ENCODE measurements at regions not wholly inside any gene's neighbourhood (a gene's known extent, or its start where the extent isn't known, plus 50 kb on each side); places are given as distances from the start of the nearest gene placed in this dataset.

GRCh38 chr14:56745097-56745496, 65.2 kb downstream of the OTX2 start:
- no peak for DNase-seq

- DNase-seq = peak in 1 of 2 experiments; percentile 19
Measured at GRCh38 chr14:56744016-56744415, 66.3 kb downstream of the OTX2 start.

- DNase-seq = no peak
Measured at GRCh38 chr14:56742391-56742878, 67.8 kb downstream of the OTX2 start.

- no peak for DNase-seq
Measured at GRCh38 chr14:56741325-56741724, 69.0 kb downstream of the OTX2 start.

- DNase-seq = no peak
Measured at GRCh38 chr14:56738020-56738419, 72.3 kb downstream of the OTX2 start.

GRCh38 chr14:56733396-56733795, 76.9 kb downstream of the OTX2 start:
- DNase-seq = no peak

GRCh38 chr14:56731187-56731586, 79.1 kb downstream of the OTX2 start:
- DNase-seq = no peak

GRCh38 chr14:56730538-56731145, 79.6 kb downstream of the OTX2 start:
- peak in 1 of 2 experiments; percentile 60 for DNase-seq

GRCh38 chr14:56724013-56724412, 86.3 kb downstream of the OTX2 start:
- DNase-seq = no peak

GRCh38 chr14:56723418-56723817, 86.9 kb downstream of the OTX2 start:
- DNase-seq = no peak

- no peak for DNase-seq
Measured at GRCh38 chr14:56720703-56721460, 89.4 kb downstream of the OTX2 start.

GRCh38 chr14:56718312-56718711, 92.0 kb downstream of the OTX2 start:
- no peak for DNase-seq

- no peak for DNase-seq
Measured at GRCh38 chr14:56716705-56717104, 93.6 kb downstream of the OTX2 start.

- peak; percentile 64 to 85 for DNase-seq
Measured at GRCh38 chr14:56715938-56716337, 94.3 kb downstream of the OTX2 start.

- no peak for DNase-seq
Measured at GRCh38 chr14:56709201-56709600, 101.1 kb downstream of the OTX2 start.

- no peak for DNase-seq
Measured at GRCh38 chr14:56708704-56709103, 101.6 kb downstream of the OTX2 start.

- DNase-seq = peak; percentile 62 to 83
Measured at GRCh38 chr14:56703947-56704346, 106.3 kb downstream of the OTX2 start.

- DNase-seq = no peak
Measured at GRCh38 chr14:56702515-56702914, 107.8 kb downstream of the OTX2 start.
